PC-9 (cell line): ENCODE measurements at regions not wholly inside any gene's neighbourhood (a gene's known extent, or its start where the extent isn't known, plus 50 kb on each side); places are given as distances from the start of the nearest gene placed in this dataset.

Experiments
- BruUV-seq: library from RNA; stranded (reverse); fragments of 400-500 nt; replicated peaks from 2 replicates; lab custom pipeline; 2021; lab: Mats Ljungman, UMichigan
- CTCF ChIA-PET: fragments of 300-600 bp; sonication (Branson Sonifier 250); formaldehyde crosslinking; loops from one replicate; lab custom pipeline; 2022; ENCODE audit warnings: antibody characterized with exemption; lab: Charles Lee
- POLR2A ChIA-PET: fragments of 300-600 bp; sonication (Branson Sonifier 250); formaldehyde crosslinking; loops from one replicate; lab custom pipeline; 2022; ENCODE audit warnings: antibody characterized with exemption; ENCODE audit not compliant: unreplicated experiment; lab: Charles Lee
- DNase-seq, 2 experiments: peaks; one replicate each; pipeline versions ENCODE4 v3.0.0 to v3.0.0-alpha.2; 2015 to 2022; ENCODE audit warnings: mixed read lengths in 1 of 2
- H2AFZ ChIP-seq: fragments of 200-600 bp; sonication (generic); 2 replicates; pipeline ENCODE4 v1.8.1; 2017; ENCODE audit warnings: antibody characterized with exemption
- H3F3A ChIP-seq: fragments of 200-600 bp; sonication (generic); 2 replicates; pipeline ENCODE4 v1.8.1; 2017; ENCODE audit warnings: antibody characterized with exemption, mild to moderate bottlenecking, low read depth; ENCODE audit not compliant: insufficient read depth
- H3K27ac ChIP-seq: fragments of 200-600 bp; sonication (generic); 2 replicates; pipeline ENCODE4 v1.6.1; 2016; ENCODE audit warnings: mixed run types
- H3K27me3 ChIP-seq: fragments of 200-600 bp; sonication (generic); 2 replicates; pipeline ENCODE4 v1.6.1; 2016; ENCODE audit warnings: low read depth, mixed run types; ENCODE audit not compliant: insufficient read depth
- H3K36me3 ChIP-seq: fragments of 200-600 bp; sonication (generic); 2 replicates; pipeline ENCODE4 v1.6.1; 2016; ENCODE audit warnings: low read depth, mixed run types
- H3K4me1 ChIP-seq: fragments of 200-600 bp; sonication (generic); replicated peaks from 2 replicates; pipeline ENCODE4 v1.6.1; 2016; ENCODE audit warnings: mixed run types; ENCODE audit not compliant: insufficient read depth
- H3K4me2 ChIP-seq: fragments of 200-600 bp; sonication (generic); 2 replicates; pipeline ENCODE4 v1.6.1; 2017; ENCODE audit warnings: mixed run types
- H3K4me3 ChIP-seq: fragments of 200-600 bp; sonication (generic); 2 replicates; pipeline ENCODE4 v1.6.1; 2016; ENCODE audit warnings: mixed run types
- H3K79me2 ChIP-seq: fragments of 200-600 bp; sonication (generic); 2 replicates; pipeline ENCODE4 v1.6.1; 2017; ENCODE audit warnings: low read depth, mixed run types
- H3K9me2 ChIP-seq: fragments of 200-600 bp; sonication (generic); 2 replicates; pipeline ENCODE4 v1.8.1; 2017; ENCODE audit warnings: mild to moderate bottlenecking; ENCODE audit not compliant: insufficient read depth
- H3K9me3 ChIP-seq: fragments of 200-600 bp; sonication (generic); 2 replicates; pipeline ENCODE4 v1.8.1; 2016; ENCODE audit warnings: low read depth; ENCODE audit not compliant: insufficient read depth
- H4K20me1 ChIP-seq: fragments of 200-600 bp; sonication (generic); 2 replicates; pipeline ENCODE4 v1.8.1; 2017; ENCODE audit not compliant: insufficient read depth
- CTCF ChIP-seq: fragments of 200-600 bp; sonication (generic); conservative IDR thresholded peaks from 2 replicates; pipeline ENCODE4 v1.6.1; 2017; ENCODE audit warnings: mixed run types, antibody characterized with exemption, mild to moderate bottlenecking, moderate library complexity
- EZH2 ChIP-seq: fragments of 200-600 bp; sonication (generic); IDR thresholded peaks from 2 replicates; pipeline ENCODE4 v1.8.0; 2017; ENCODE audit warnings: antibody characterized with exemption, low read depth
- intact Hi-C: fragments of 100-400 bp; cut with micrococcal nuclease; formaldehyde crosslinking; loops from one replicate; pipeline ENCODE4 v1.10.0; 2022; ENCODE audit not compliant: unreplicated experiment

- DNase-seq = no peak
- peaks cover 31% of the 10 kb centered on the region for H3F3A ChIP-seq
- no peaks in the 10 kb centered on the region for H3K36me3 ChIP-seq
- no peaks in the 10 kb centered on the region for H3K9me3 ChIP-seq
- H3K4me3 ChIP-seq = no peak overlapping the region
- no peaks in the 10 kb centered on the region for H3K9me2 ChIP-seq
- H3K4me1 ChIP-seq = peaks cover 41% of the 10 kb centered on the region
- H3K4me2 ChIP-seq = no peak overlapping the region
- no TSS peak for BruUV-seq
- CTCF ChIA-PET = no interaction called here
- H3K79me2 ChIP-seq = no peaks in the 10 kb centered on the region
- intact Hi-C loops = no loop called here
- POLR2A ChIA-PET = no interaction called here
- H4K20me1 ChIP-seq = no peaks in the 10 kb centered on the region
- no peak overlapping the region for H3K27ac ChIP-seq
- TF ChIP-seq EZH2 = no peak
- no peak for TF ChIP-seq CTCF
- H3K27me3 ChIP-seq = no peaks in the 10 kb centered on the region
- H2AFZ ChIP-seq = no peak overlapping the region
Measured at GRCh38 chr22:27197618-27198017, 540.2 kb downstream of the MIAT start.

GRCh38 chr22:27198518-27199035, 541.2 kb downstream of the MIAT start:
- H3K9me2 ChIP-seq = no peaks in the 10 kb centered on the region
- ChIA-PET POLR2A (no interaction called here), CTCF (no interaction called here)
- H3K4me3 ChIP-seq = no peak overlapping the region
- H3K9me3 ChIP-seq = no peaks in the 10 kb centered on the region
- peaks cover 28% of the 10 kb centered on the region for H3F3A ChIP-seq
- no peaks in the 10 kb centered on the region for H3K79me2 ChIP-seq
- intact Hi-C loops = no loop called here
- H4K20me1 ChIP-seq = no peaks in the 10 kb centered on the region
- DNase-seq = no peak
- no peak overlapping the region for H3K4me2 ChIP-seq
- no peak overlapping the region for H2AFZ ChIP-seq
- TF ChIP-seq CTCF (no peak), EZH2 (no peak)
- peaks cover 42% of the 10 kb centered on the region for H3K4me1 ChIP-seq
- no peaks in the 10 kb centered on the region for H3K27me3 ChIP-seq
- no TSS peak for BruUV-seq
- H3K27ac ChIP-seq = no peak overlapping the region
- H3K36me3 ChIP-seq = no peaks in the 10 kb centered on the region

GRCh38 chr22:27199354-27199753, 542.0 kb downstream of the MIAT start:
- no peaks in the 10 kb centered on the region for H4K20me1 ChIP-seq
- no peaks in the 10 kb centered on the region for H3K9me3 ChIP-seq
- no peak overlapping the region for H3K4me2 ChIP-seq
- peaks cover 42% of the 10 kb centered on the region for H3K4me1 ChIP-seq
- no peaks in the 10 kb centered on the region for H3K36me3 ChIP-seq
- H3K4me3 ChIP-seq = no peak overlapping the region
- H3K27ac ChIP-seq = no peak overlapping the region
- H2AFZ ChIP-seq = no peak overlapping the region
- peaks cover 23% of the 10 kb centered on the region for H3F3A ChIP-seq
- H3K27me3 ChIP-seq = no peaks in the 10 kb centered on the region
- CTCF ChIA-PET = no interaction called here
- POLR2A ChIA-PET = no interaction called here
- DNase-seq = no peak
- BruUV-seq = no TSS peak
- TF ChIP-seq CTCF = no peak
- no peak for TF ChIP-seq EZH2
- intact Hi-C loops = no loop called here
- H3K79me2 ChIP-seq = no peaks in the 10 kb centered on the region
- no peaks in the 10 kb centered on the region for H3K9me2 ChIP-seq
